Upper lobe of left lung (tissue), 4 donors: ENCODE measurements at regions not wholly inside any gene's neighbourhood (a gene's known extent, or its start where the extent isn't known, plus 50 kb on each side); places are given as distances from the start of the nearest gene placed in this dataset.

Source experiments
- CTCF ChIP-seq, 6 experiments: fragments of 450-650 bp in 4 of 6; fragments of 200-600 bp in 2 of 6; sonication (generic) in 2 of 6; IDR thresholded peaks; one replicate each; pipeline ENCODE4 v1.5.1; 2016 to 2019; ENCODE audit warnings: antibody characterized with exemption in 6 of 6
- EP300 ChIP-seq, 4 donors: sonication (generic); formaldehyde crosslinking; IDR thresholded peaks; one replicate each; pipeline ENCODE4 v1.5.1; 2017; ENCODE audit warnings: antibody characterized with exemption in 4 of 4, control low read depth in 2 of 4
- POLR2A ChIP-seq, 4 donors: fragments of 450-650 bp; IDR thresholded peaks; one replicate each; pipeline ENCODE4 v1.5.1; 2016 to 2017; ENCODE audit warnings: antibody characterized with exemption in 4 of 4, mild to moderate bottlenecking in 2 of 4
- POLR2AphosphoS5 ChIP-seq, 2 donors: sonication (generic); formaldehyde crosslinking; IDR thresholded peaks; one replicate each; pipeline ENCODE4 v1.5.1; 2017; ENCODE audit warnings: antibody characterized with exemption in 2 of 2

GRCh38 chr3:20406611-20407011 is 220.6 kb upstream of the SGO1 start:
- TF ChIP-seq CTCF (IDR thresholded peaks at IDR 0.05) (no peak), POLR2AphosphoS5 (IDR thresholded peaks at IDR 0.05) (no peak), EP300 (IDR thresholded peaks at IDR 0.05) (no peak), POLR2A (IDR thresholded peaks at IDR 0.05) (no peak)
